GM12872 (cell line): ENCODE measurements at regions not wholly inside any gene's neighbourhood (a gene's known extent, or its start where the extent isn't known, plus 50 kb on each side); places are given as distances from the start of the nearest gene placed in this dataset.

Experiments used
- TF ChIP-seq, protein P1 (sequence below): IDR thresholded peaks from 3 replicates; pipeline ENCODE4 v1.5.1; 2011; ENCODE audit warnings: low read depth, mild to moderate bottlenecking, low read length, moderate library complexity; ENCODE audit not compliant: insufficient read depth

DNA sequence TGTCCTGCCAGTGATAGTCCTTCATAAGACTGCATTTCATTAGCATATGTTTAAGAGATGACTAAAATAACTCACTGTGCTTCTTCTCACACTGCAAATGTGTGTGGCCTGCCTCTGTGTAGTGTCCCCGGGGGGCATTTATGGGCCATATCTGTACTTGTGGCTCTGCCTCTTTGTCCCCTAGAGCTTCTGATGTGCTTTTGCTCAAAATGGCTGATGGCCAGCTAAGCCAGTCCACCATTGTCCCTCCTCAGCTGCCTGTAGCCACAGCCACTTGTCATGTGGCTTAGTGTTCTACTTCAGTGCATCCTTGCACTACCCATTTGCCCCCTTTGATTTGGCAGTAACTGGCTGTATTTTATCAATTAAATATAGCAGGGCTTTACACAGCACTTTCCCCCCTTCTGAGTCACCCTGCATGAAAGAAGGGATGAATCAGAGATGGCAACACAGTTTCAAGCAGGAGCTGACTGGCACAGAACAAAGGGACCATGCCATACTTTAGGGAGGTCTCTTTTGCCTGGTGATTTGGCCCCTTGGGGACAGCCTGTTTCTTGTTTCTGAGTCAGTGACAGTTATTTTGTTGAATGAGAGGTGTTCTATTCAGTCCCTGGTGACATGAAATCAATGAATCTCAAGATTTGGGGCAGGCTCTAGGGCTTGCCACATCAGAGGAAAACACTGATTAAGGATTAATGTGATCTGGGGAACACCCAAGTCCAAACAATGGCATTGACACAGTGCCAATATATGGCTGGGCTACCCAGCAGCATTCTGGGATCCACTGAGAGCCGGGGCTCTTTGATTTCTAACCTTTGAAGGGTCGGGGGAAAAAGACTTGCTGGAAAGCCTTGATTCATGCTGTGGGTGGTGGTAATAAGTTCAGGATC, 245.5 kb downstream of the SMARCA2 start:
- TF ChIP-seq, protein P1, sequence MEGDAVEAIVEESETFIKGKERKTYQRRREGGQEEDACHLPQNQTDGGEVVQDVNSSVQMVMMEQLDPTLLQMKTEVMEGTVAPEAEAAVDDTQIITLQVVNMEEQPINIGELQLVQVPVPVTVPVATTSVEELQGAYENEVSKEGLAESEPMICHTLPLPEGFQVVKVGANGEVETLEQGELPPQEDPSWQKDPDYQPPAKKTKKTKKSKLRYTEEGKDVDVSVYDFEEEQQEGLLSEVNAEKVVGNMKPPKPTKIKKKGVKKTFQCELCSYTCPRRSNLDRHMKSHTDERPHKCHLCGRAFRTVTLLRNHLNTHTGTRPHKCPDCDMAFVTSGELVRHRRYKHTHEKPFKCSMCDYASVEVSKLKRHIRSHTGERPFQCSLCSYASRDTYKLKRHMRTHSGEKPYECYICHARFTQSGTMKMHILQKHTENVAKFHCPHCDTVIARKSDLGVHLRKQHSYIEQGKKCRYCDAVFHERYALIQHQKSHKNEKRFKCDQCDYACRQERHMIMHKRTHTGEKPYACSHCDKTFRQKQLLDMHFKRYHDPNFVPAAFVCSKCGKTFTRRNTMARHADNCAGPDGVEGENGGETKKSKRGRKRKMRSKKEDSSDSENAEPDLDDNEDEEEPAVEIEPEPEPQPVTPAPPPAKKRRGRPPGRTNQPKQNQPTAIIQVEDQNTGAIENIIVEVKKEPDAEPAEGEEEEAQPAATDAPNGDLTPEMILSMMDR: no peak

DNA sequence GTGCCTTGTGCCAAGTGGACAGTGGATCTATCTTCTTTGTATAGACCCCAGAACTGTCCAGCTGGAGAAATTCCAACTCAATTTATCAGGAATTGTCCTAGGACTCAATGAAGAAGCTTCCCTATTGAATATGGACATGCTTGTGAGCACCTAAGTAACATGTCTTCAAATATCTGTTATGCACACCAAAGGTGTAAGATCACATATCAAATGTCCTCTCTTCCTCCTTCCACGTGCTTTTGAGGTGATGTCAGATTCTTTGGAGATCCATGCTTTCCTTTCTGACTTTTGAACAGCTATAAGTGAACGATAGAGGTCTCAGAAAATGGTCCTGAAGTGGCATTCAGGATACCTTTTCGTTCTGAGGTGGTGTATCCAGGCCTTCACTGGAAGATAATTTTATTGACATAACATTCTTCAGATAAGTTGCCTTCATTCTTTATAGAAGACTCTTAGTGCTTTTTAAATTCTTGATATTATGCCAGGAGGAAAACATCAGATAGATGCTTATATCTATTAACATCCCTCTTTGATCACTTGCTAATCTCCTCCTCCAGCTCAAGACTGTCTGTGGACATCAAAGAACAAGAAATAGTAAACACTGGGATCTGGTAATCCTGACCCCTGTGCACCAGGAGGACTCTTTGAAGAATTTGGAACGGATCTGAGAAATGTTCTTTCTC, 246.4 kb downstream of the SMARCA2 start:
- TF ChIP-seq, protein P1: no peak

DNA sequence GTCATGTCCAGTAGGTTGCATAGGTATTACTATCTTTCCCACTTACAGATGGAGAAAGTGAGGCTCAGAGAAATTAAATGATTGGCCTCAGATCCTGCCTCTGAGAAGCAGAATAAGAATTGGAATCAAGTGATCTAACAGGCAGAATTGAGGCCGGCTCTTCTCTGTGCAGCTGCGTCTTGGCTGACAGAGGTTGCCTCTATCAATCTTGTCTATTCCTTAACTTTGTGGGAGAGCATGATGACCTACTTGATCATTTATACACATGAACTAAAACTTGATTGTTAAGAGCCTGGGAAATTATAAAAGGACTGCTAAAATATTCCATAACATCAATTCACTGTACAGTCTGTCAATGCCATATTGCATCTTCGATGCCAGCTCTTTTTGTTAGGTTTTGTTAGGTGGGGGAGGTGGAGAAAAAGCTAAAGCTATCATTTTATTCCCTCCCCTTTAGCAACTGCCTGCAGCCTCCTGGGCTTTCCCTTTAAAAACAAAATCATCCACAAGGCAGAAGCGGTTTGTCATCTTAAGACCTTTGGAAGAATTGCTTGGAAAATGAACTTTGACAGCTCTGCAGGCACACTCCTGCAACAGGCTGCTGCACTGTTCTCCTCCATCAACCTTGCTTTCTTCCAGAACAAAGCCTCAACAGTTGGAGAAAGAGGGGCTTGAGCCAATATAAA, 247.4 kb downstream of the SMARCA2 start:
- TF ChIP-seq, protein P1: no peak

DNA sequence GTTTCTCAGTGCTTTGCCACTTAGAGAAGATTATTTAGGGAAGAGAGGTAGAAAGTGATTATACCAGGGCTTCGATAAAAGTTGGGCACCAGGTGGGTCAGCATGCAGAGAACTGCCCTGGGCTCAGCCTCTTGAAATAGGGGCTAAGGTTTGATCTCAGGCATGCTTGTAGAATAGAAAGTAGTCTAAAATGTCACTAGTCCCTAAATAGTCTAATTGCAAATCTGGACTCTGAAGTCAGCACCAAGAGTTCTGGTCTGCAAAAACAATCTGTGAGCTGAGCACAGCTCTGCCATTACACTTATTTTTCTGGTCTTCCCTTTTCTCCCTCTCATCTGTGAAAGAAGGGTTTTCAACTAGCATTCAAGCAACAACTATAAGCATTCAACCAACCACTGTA, 248.0 kb downstream of the SMARCA2 start:
- TF ChIP-seq, protein P1: no peak

DNA sequence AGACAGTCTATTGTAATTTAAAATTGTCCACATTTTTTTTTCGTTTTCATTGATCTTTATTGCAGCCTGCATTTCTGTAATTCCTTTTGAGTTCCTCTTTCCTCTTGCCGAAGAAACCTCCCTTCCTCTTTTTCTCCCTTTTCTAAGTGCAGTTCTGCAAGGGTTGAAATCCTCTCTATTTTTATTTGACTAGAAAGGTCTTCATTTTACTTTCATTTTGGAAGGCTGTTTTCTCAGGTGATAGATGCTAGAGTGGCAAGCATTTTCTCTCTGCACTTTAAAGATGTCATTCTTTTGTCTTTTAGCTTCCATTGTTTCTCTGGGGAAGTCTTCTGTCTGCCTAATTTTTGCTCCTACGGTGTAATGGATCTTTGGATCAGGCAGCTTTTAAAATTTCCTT, 248.5 kb downstream of the SMARCA2 start:
- TF ChIP-seq, protein P1: no peak

DNA sequence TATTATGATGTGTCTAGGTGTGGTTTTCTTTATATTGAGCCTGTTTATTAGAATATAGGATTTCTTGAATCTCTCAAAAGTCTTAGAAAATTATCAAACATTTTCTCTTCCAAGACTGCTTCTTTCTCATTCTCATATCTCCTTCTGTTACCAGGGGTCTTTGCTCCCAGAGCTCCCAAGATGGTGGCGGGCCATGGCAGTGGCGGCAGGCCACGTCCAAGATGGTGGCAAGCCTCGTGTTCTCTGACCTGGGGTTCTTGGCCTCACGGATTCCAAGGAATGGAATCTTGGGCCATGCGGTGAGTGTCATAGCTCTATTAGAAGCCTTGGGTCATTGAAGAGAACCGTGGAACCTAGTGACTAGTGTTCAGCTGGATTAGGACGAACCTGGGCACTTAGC, 248.9 kb downstream of the SMARCA2 start:
- TF ChIP-seq, protein P1: no peak

DNA sequence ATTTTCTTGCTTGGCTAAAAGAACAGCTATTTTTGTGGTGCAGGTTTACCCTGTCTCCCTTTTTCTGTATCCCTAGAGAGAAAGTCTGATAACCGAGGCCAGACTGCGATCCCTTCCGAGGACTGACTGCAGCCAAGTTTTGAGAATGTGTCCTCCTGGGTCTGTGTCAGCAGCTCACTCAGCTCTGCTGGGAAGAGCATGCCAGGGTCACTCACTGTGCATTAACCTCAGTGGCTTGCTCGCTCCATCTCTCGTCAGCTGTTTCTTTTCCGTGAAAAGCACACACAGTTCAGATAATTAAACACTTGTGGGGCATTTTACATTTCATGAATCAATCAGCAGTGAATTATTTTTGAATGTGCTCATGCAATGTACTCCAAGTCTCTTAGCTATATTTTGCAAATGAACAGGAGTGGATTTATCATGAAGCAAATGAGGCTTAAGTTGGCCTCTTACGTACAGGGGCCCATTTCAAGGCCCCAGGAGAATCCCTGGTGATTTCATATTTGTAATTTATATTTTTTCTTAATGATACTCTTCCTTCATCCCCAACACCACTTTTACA, 252.1 kb downstream of the SMARCA2 start:
- TF ChIP-seq, protein P1: no peak
